ENCODE measurements at regions not wholly inside any gene's neighbourhood (a gene's known extent, or its start where the extent isn't known, plus 50 kb on each side); places are given as distances from the start of the nearest gene placed in this dataset.

DNA sequence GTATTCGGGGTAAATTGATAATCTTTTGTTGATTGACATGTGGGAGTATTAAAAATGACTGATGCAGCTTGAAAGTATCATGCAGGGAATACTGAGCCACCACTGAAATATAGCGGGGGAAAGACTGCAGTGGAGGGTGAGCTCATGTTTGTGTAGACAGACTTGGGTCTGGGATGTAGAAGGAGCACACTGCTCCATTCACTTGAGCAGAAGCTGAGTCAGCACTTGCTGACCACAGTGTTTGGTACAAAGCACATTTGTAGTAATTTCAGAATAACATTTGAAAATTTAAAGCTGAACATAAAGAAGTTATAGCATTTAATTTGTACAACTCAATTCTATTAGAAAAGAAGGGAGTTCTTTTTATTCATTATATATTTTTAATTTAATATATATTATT lies 304.3 kb upstream of the PRICKLE1 start:
- no peaks in the 10 kb centered on the region for H3K36me3 ChIP-seq (replicated peaks in 1 of 2)
- no peaks in the 10 kb centered on the region for H3K4me1 ChIP-seq (replicated peaks in 1 of 2)
- H3K27me3 ChIP-seq, result no peaks in the 10 kb centered on the region
- WGBS, 4 donors, result 67 to 76% (median 73%) methylated on average over 2 of the region's 2 CpGs
- no peaks in the 10 kb centered on the region for H3K9me3 ChIP-seq (replicated peaks in 1 of 3)
- no peak for DNase-seq
- intact Hi-C loops (cut with DNase I), result no loop called here
- H3K27ac ChIP-seq, result no peak overlapping the region
- TF ChIP-seq, protein P1, sequence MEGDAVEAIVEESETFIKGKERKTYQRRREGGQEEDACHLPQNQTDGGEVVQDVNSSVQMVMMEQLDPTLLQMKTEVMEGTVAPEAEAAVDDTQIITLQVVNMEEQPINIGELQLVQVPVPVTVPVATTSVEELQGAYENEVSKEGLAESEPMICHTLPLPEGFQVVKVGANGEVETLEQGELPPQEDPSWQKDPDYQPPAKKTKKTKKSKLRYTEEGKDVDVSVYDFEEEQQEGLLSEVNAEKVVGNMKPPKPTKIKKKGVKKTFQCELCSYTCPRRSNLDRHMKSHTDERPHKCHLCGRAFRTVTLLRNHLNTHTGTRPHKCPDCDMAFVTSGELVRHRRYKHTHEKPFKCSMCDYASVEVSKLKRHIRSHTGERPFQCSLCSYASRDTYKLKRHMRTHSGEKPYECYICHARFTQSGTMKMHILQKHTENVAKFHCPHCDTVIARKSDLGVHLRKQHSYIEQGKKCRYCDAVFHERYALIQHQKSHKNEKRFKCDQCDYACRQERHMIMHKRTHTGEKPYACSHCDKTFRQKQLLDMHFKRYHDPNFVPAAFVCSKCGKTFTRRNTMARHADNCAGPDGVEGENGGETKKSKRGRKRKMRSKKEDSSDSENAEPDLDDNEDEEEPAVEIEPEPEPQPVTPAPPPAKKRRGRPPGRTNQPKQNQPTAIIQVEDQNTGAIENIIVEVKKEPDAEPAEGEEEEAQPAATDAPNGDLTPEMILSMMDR (IDR thresholded peaks at IDR 0.05), result no peak
- TF ChIP-seq POLR2A (IDR thresholded peaks at IDR 0.05), result no peak
- H3K4me3 ChIP-seq, result no peak overlapping the region

DNA sequence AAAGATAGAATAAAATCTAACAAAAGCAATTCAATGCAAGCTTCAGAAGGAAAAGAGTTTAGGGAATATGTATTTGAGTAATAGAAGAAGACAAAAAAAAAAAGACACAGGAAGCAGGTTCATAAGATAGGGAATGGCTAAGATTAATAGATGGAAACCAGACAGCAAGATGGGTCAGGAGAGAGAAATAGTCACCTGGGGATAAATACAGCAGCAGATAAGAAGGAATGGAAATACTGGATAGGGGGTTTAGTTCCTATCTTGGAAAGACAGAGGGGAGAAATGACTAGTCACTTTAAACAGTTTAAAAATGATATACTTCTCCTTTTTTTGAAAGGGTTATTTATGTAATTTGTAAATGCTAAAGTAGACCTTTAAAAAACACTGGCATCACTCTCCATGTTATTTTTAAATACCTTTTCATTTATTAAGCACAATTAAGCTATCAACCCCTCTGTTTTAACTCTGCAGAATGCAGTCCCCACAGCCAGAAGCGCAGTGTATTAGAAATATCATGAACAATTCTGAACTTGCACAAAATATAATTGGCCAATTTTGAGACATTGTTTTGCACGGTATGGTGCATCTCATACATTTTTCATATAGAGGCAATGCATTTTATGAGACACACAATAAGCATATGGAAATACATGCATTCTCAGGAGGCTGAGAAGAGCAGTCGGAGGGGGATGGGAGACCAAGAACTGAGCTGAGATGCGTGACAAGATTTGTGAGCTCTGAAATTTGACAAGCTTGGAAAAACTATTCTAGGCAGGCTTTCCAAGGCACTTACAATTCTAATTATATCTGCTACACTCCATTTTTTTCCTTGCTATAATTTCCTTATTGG lies 303.4 kb upstream of the PRICKLE1 start:
- WGBS, 4 donors, result 63 to 72% (median 66%) methylated on average over 4 of the region's 4 CpGs
- Histone ChIP-seq H3K4me3 (no peak overlapping the region), H3K27me3 (no peaks in the 10 kb centered on the region), H3K4me1 (replicated peaks in 1 of 2) (no peaks in the 10 kb centered on the region), H3K36me3 (replicated peaks in 1 of 2) (no peaks in the 10 kb centered on the region), H3K9me3 (replicated peaks in 1 of 3) (no peaks in the 10 kb centered on the region), H3K27ac (no peak overlapping the region)
- no peak for TF ChIP-seq POLR2A (IDR thresholded peaks at IDR 0.05)
- intact Hi-C loops (cut with DNase I), result no loop called here
- no peak for DNase-seq

DNA sequence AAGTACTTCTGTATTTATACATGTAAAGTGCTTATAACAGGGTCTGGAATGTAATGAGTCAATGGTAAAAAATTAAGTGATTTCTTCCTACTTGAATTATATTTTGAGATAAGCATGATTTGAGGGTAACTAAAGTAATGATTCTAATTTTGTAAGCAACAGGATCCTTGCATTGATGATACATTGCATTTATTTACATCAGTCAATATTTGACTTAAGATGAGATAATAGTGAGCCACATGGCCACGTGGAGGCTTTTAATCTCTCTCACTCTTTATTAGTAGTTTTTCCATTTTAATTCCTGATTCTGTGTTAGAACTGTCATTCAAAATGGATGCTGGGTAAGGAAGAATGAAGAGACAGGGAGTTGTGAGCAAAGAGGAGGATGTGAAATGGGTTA lies 298.1 kb upstream of the PRICKLE1 start:
- intact Hi-C loops (cut with DNase I), result no loop called here
- TF ChIP-seq, protein P1 (IDR thresholded peaks at IDR 0.05), result no peak
- no peak for TF ChIP-seq POLR2A (IDR thresholded peaks at IDR 0.05)
- Histone ChIP-seq H3K4me1 (replicated peaks in 1 of 2) (no peaks in the 10 kb centered on the region), H3K27ac (no peak overlapping the region), H3K27me3 (no peaks in the 10 kb centered on the region), H3K9me3 (replicated peaks in 1 of 3) (no peaks in the 10 kb centered on the region), H3K36me3 (replicated peaks in 1 of 2) (no peaks in the 10 kb centered on the region), H3K4me3 (no peak overlapping the region)
- 33 to 46% (median 40%) methylated on average over 1 of the region's 1 CpG for WGBS, 4 donors
- DNase-seq, result no peak

DNA sequence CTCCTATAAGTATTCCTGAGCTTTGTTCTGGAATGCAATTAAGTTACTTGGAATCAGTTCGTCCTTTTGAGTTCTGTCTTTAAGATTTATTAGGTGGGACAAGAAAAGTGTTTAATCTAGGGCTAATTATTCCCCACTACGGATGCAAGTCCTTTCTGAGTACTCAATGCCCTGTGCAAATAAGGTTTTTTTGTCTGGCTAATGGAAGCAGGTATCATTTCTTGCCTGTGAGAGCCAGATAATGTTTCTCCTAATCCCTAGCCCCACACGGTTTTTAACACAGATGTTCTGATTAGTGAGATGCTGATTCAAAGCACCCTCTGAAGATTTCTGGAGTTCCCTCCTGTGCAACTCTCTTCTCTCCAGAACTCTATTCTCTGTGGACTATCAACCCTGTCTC lies 296.6 kb upstream of the PRICKLE1 start:
- Histone ChIP-seq H3K4me1 (replicated peaks in 1 of 2) (no peaks in the 10 kb centered on the region), H3K27ac (no peak overlapping the region), H3K27me3 (no peaks in the 10 kb centered on the region), H3K9me3 (replicated peaks in 1 of 3) (no peaks in the 10 kb centered on the region), H3K4me3 (no peak overlapping the region), H3K36me3 (replicated peaks in 1 of 2) (no peaks in the 10 kb centered on the region)
- WGBS, 4 donors, result 46 to 58% (median 48%) methylated on average over 3 of the region's 3 CpGs
- no peak for DNase-seq
- TF ChIP-seq POLR2A (IDR thresholded peaks at IDR 0.05), result no peak
- TF ChIP-seq, protein P1 (IDR thresholded peaks at IDR 0.05), result no peak
- intact Hi-C loops (cut with DNase I), result no loop called here

DNA sequence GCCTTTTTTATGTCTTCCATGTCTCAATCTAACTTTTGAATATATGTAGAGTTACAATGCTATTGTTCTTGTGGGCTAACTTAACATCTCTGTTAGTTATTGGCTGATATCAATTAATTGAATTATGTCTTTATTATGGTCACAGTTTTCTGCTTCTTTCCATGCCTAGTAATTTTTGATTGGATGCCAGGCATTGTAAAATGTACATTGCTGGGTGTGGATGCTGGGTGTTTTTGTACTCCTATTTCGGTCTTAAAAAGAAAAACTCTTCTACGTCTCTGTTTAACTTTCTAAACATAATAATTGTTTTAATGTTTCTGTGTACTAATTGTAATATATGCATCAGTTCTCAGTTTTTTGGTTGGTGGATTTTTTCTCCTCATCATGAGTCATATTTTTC lies 296.1 kb upstream of the PRICKLE1 start:
- intact Hi-C loops (cut with DNase I), result no loop called here
- Histone ChIP-seq H3K4me3 (no peak overlapping the region), H3K27me3 (no peaks in the 10 kb centered on the region), H3K9me3 (replicated peaks in 1 of 3) (no peaks in the 10 kb centered on the region), H3K36me3 (replicated peaks in 1 of 2) (no peaks in the 10 kb centered on the region), H3K27ac (no peak overlapping the region), H3K4me1 (replicated peaks in 1 of 2) (no peaks in the 10 kb centered on the region)
- WGBS, 4 donors, result 75 to 93% (median 85%) methylated on average over 2 of the region's 2 CpGs
- no peak for TF ChIP-seq POLR2A (IDR thresholded peaks at IDR 0.05)
- TF ChIP-seq, protein P1 (IDR thresholded peaks at IDR 0.05), result no peak
- no peak for DNase-seq

All from adrenal gland (tissue), 9 donors.